ENCODE measurements at regions not wholly inside any gene's neighbourhood (a gene's known extent, or its start where the extent isn't known, plus 50 kb on each side); places are given as distances from the start of the nearest gene placed in this dataset.

GRCh38 chr13:99736541-99736940 lies 235.0 kb downstream of the ZIC5 start:
- TF ChIP-seq POLR2AphosphoS5 (IDR thresholded peaks at IDR 0.05; ENCODE audit: low read depth, low read length), result no peak
- TF ChIP-seq POLR2A (IDR thresholded peaks at IDR 0.05; ENCODE audit: low read depth, low read length), result no peak
- no peak for TF ChIP-seq TAF1 (IDR thresholded peaks at IDR 0.05; ENCODE audit: borderline replicate concordance, low read depth, low read length)

Data from GM12892 (cell line).